AG10803 (cell line): ENCODE measurements at regions not wholly inside any gene's neighbourhood (a gene's known extent, or its start where the extent isn't known, plus 50 kb on each side); places are given as distances from the start of the nearest gene placed in this dataset.

Experiments
- DNase-seq: peaks from one replicate; pipeline ENCODE4 v3.0.0; 2010; ENCODE audit warnings: low read depth
- H3K4me3 ChIP-seq: 2 replicates; pipeline ENCODE4 v1.5.1; 2011; ENCODE audit warnings: mild to moderate bottlenecking, low read length, control low read depth
- TF ChIP-seq, protein P1 (sequence below): conservative IDR thresholded peaks from 2 replicates; pipeline ENCODE4 v1.5.1; 2011; ENCODE audit warnings: mild to moderate bottlenecking, low read length, control low read depth, inconsistent platforms

DNA sequence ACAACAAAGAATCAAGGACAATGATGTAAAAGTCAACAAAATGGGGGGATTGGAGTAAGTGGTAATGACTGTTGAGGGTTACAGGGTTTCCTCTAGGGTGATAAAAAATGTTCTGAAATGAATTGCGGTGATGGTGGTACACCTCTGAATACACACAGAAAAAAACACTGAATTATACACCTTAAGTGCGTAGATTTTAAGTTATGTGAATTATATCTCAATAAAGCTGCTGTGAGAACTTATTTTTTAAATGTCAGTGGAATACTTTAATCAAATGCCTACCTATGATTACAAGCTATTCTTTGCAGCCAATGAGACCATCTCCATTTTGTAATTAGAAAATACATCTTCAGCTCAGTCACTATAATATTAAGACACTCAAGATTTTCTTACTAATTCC is 53.5 kb downstream of the ZNF608 start:
- TF ChIP-seq, protein P1, sequence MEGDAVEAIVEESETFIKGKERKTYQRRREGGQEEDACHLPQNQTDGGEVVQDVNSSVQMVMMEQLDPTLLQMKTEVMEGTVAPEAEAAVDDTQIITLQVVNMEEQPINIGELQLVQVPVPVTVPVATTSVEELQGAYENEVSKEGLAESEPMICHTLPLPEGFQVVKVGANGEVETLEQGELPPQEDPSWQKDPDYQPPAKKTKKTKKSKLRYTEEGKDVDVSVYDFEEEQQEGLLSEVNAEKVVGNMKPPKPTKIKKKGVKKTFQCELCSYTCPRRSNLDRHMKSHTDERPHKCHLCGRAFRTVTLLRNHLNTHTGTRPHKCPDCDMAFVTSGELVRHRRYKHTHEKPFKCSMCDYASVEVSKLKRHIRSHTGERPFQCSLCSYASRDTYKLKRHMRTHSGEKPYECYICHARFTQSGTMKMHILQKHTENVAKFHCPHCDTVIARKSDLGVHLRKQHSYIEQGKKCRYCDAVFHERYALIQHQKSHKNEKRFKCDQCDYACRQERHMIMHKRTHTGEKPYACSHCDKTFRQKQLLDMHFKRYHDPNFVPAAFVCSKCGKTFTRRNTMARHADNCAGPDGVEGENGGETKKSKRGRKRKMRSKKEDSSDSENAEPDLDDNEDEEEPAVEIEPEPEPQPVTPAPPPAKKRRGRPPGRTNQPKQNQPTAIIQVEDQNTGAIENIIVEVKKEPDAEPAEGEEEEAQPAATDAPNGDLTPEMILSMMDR = no peak
- H3K4me3 ChIP-seq = no peak overlapping the region
- DNase-seq = no peak

DNA sequence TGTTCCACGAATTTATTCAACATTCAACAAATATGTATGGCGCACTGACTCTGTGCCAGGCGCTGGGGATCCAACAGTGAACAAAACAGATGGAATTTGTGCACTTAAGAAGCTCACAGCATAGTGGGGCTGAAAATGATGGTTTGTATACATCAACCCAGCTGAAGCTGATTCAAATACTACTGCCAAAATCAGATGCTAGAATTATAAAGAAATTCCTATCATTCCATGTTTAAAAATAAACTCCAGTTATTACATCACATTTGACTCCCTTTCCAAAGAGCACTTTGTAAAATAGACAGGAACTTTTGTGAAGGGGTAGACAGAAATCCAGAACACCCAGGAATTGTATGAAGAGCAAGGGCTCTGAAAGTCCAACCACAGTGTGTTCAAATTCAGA is 54.1 kb downstream of the ZNF608 start:
- H3K4me3 ChIP-seq = no peak overlapping the region
- DNase-seq = peak; percentile 72
- TF ChIP-seq, protein P1 = no peak

DNA sequence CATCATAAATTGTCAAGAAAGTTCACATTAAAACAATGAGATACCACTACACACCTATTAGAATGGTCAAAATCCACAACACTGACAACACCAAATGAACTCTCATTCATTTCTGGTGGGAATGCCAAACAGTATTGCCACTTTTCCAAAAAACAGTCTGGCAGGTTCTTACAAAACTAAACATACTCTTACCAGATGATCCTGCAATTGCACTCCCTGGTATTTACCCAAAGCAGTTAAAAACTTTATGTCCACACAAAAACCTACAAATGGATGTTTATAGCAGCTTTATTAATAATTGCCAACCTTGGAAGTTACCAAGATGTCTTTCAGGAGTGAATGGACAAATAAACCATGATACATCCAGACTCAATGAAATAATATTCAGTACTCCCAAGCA is 56.8 kb downstream of the ZNF608 start:
- H3K4me3 ChIP-seq = no peak overlapping the region
- TF ChIP-seq, protein P1 = no peak

DNA sequence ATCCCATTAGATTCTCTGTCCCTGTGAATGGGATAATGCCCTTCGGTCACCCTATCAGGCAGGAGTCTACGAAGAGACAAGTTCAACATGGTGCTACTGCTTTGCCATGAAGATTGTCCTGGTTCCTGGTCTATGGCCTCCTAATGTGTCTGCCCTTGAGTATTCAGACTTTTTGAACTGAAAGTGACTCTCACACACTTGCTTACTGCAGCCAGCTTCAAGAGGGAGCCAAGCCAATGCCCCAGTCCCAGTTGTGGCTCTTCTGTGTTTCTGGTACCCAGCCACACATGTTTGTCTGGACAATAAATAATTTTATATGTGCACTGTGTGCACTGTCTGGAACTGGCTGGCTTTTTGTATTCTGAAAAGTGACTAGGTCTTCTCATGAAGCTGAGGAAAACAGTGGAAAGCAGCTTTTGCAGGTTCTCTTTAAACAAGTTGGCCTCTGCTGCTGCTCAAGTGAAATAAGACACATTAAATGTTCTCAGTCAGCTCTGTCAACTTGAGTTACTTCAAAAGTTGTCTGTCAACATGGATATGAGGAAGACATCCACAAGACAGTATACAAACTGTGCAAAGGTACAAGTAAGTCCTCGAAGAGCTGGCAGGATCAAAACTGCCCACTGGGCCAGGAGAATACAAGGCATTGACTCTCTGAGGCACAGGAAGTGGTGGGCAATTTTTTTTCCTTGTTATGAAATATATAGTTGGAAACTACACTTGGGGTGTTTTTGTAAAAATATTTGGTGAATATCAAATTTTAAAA is 60.0 kb downstream of the ZNF608 start:
- TF ChIP-seq, protein P1 = no peak
- H3K4me3 ChIP-seq = no peak overlapping the region
- DNase-seq = no peak

More for the DNA sequence above, 56.8 kb downstream of the ZNF608 start:
- DNase-seq = peak; percentile 4

DNA sequence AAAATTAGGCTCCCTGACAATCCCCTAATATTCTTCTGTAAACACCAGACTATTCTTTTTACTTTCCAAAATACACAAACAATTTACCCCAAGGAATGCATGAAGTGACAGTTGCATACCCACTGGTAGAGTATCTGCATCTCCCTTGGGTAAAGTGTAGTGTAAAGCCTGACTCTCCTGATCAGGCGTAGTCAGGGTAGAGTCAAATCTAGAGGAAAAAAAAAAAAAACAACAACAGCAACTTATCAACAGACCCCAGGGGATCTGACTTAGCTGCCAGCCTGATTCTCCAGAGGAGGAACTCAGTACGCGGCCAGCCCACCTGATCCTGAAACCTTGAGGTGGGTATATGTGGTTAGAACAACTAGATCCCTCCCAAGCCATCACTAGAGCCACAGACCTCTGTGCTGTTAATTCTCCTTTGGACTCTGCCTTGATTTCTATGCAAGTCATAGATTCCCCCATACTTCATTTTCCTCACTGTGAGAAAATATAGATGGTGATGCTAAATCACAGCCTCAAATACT is 61.0 kb downstream of the ZNF608 start:
- no peak for DNase-seq
- H3K4me3 ChIP-seq = no peak overlapping the region
- TF ChIP-seq, protein P1 = no peak

DNA sequence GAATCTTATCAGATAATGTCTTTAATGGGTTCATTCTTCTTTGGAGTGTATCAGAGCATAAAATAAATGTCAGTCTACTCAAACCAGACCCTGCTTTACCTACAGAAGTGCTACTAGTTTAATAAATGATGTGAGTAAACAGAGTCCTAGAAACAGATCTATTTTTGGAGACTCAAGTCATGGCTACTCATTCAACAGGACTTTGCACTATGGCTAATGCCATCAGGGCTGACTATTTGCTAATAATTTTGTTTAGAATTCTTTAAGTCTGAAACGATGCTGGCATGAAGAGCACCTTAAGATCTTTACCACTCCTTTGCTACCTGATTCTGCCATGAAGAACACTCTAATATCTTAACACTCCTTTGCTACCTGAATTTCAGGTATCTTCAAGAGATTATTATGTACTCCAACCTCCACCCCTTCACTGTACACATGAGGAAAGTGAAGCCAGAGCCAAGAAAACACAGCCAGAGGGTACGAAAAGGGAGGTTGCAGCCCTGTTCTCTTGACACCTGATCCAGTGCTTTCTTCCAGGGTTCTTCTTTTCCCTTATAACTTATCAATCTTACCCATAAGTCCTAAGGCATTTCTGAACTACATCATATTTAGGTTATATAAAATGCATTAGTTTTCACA is 62.4 kb downstream of the ZNF608 start:
- DNase-seq = no peak
- no peak overlapping the region for H3K4me3 ChIP-seq
- TF ChIP-seq, protein P1 = no peak

DNA sequence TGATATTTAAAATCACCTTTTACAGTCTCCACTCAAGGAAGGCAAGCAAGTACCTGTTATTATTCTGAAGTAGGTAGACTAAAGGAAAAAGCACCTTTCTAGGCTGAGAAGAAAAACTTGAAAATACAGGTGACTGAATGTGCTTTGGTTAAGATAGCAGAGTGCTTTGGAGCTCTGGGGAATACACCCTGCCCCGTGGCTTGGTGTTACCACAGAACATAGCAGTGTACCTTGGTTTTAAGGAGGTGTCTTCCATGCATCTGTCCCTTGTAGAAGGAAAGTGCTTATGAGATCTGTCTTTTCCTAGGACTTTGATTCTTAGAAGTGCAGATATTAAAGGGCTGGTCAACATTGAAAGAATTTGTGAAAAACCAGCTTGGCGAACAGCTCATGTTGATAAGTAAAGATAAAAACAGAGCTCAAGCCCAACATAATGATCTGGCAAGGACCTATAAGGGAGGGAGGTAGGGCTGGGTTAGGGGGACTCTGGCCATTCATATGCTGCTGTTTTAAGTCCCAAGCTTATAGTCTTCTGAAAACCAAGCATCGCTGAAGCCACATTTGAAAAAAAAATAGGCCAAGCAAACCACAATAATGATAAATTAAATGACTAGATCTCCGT is 66.8 kb downstream of the ZNF608 start:
- no peak overlapping the region for H3K4me3 ChIP-seq
- TF ChIP-seq, protein P1 = no peak
- no peak for DNase-seq
